ENCODE measurements at regions not wholly inside any gene's neighbourhood (a gene's known extent, or its start where the extent isn't known, plus 50 kb on each side); places are given as distances from the start of the nearest gene placed in this dataset.

DNA sequence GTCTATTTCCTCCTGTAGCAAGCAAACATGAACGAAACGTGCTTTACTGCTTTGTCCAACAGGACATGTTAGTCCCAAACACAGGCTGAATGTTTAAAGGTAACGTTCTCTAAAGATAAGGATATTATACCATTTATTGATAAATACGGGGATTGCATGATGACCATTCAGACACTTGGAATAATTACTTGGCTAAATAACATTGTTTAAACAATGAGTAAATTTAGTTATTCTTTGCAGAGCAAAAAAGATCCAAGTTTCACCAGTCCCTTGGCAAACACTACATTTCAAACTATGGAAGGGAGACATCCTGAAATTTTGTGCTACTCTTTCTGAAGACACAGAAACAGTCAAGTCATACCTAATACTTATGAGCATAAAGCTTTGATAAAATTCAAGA, 88.0 kb downstream of the ZNF280B start:
- Mint-ChIP-seq H3K27ac (no peak overlapping the region), H3K36me3 (ENCODE audit: low read depth) (no peaks in the 10 kb centered on the region), H3K4me1 (peaks cover 20% of the 10 kb centered on the region), H3K9me3 (no peaks in the 10 kb centered on the region), H3K27me3 (ENCODE audit: low read depth) (peaks cover 56% of the 10 kb centered on the region), H3K4me3 (no peak overlapping the region)
- TF ChIP-seq, protein P1, sequence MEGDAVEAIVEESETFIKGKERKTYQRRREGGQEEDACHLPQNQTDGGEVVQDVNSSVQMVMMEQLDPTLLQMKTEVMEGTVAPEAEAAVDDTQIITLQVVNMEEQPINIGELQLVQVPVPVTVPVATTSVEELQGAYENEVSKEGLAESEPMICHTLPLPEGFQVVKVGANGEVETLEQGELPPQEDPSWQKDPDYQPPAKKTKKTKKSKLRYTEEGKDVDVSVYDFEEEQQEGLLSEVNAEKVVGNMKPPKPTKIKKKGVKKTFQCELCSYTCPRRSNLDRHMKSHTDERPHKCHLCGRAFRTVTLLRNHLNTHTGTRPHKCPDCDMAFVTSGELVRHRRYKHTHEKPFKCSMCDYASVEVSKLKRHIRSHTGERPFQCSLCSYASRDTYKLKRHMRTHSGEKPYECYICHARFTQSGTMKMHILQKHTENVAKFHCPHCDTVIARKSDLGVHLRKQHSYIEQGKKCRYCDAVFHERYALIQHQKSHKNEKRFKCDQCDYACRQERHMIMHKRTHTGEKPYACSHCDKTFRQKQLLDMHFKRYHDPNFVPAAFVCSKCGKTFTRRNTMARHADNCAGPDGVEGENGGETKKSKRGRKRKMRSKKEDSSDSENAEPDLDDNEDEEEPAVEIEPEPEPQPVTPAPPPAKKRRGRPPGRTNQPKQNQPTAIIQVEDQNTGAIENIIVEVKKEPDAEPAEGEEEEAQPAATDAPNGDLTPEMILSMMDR (IDR thresholded peaks at IDR 0.05; ENCODE audit: unreplicated experiment in 3 of 3), result no peak

DNA sequence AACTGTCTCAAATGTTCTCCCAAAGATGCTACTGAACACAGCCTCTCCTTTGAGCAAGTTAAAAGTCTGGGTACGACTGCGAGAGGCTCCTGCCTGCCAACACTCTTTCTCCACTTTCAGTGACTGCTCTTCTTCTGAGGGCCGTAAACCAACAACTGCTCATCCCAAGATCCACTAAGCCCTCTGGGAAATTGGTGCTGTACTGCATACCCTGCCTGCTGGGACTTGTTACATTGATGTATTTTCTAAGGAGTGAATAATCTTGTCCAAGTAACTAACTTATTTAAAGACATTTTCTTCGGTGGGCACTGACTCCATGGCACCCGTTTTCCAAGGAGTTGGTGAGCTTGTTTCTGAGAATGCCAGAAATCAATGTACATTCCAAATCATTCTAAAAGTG, 87.2 kb downstream of the ZNF280B start:
- Mint-ChIP-seq H3K4me3 (no peak overlapping the region), H3K27me3 (ENCODE audit: low read depth) (peaks cover 48% of the 10 kb centered on the region), H3K27ac (no peak overlapping the region), H3K36me3 (ENCODE audit: low read depth) (no peaks in the 10 kb centered on the region), H3K9me3 (no peaks in the 10 kb centered on the region), H3K4me1 (peaks cover 20% of the 10 kb centered on the region)
- TF ChIP-seq, protein P1 (IDR thresholded peaks at IDR 0.05; ENCODE audit: unreplicated experiment in 3 of 3), result no peak

GRCh38 chr22:22422629-22423112, 85.9 kb downstream of the ZNF280B start:
- TF ChIP-seq, protein P1 (IDR thresholded peaks at IDR 0.05; ENCODE audit: unreplicated experiment in 3 of 3), result peak; percentile 69 to 80 (median 74)

DNA sequence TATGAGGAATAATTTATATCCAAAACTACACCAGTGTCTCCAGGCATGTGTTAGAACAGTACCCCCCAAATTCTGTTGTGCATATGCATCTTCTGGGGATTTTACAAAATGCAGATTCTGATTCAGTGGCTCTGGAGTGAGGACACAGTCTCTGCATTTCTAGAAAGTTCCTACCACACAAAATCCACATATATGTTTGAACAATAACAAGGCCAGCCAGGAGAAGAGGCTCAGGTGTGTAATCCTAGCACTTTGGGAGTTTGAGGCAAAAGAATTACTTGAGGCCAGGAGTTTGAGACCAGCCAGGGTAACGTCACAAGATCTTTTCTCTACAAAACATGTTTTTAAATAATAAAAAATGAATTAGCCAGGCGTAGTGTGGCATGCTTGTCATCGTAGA, 84.9 kb downstream of the ZNF280B start:
- Mint-ChIP-seq H3K9me3 (no peaks in the 10 kb centered on the region), H3K36me3 (ENCODE audit: low read depth) (no peaks in the 10 kb centered on the region), H3K27me3 (ENCODE audit: low read depth) (peaks cover 39% of the 10 kb centered on the region), H3K4me3 (no peak overlapping the region), H3K27ac (no peak overlapping the region), H3K4me1 (peaks cover 20% of the 10 kb centered on the region)
- TF ChIP-seq, protein P1 (IDR thresholded peaks at IDR 0.05; ENCODE audit: unreplicated experiment in 3 of 3), result no peak

More at GRCh38 chr22:22422629-22423112, 85.9 kb downstream of the ZNF280B start:
- Mint-ChIP-seq H3K9me3 (no peaks in the 10 kb centered on the region), H3K4me3 (no peak overlapping the region), H3K4me1 (peaks cover 20% of the 10 kb centered on the region), H3K27me3 (ENCODE audit: low read depth) (peaks cover 43% of the 10 kb centered on the region), H3K36me3 (ENCODE audit: low read depth) (no peaks in the 10 kb centered on the region), H3K27ac (no peak overlapping the region)

DNA sequence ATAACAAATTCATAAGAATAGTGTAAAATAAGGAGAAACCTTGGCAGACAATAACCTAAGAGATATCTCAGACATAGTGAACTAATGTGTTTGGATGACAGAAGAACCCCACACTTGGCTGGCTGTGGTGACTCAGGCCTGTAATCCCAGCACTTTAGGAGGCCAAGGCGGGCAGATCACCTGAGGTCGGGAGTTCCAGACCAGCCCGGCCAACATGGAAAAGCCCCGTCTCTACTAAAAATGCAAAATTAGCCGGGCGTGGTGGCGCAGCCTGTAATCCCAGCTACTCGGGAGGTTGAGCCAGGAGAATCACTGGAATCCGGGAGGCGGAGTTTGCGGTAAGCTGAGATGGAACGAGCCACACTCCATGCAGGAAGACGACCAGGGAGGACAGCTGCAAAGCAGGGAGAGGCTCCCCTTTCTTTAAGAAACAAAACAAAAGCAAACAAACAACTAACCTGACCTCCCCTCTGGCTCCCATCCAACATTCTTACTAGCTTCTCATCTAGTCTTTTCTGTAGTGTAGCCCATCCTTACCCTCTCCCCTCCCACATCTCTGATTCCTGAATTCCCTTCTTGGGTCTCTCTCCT, 84.2 kb downstream of the ZNF280B start:
- no peak overlapping the region for H3K4me3 Mint-ChIP-seq
- TF ChIP-seq, protein P1 (IDR thresholded peaks at IDR 0.05; ENCODE audit: unreplicated experiment in 3 of 3), result no peak
- H3K4me1 Mint-ChIP-seq, result peaks cover 25% of the 10 kb centered on the region

DNA sequence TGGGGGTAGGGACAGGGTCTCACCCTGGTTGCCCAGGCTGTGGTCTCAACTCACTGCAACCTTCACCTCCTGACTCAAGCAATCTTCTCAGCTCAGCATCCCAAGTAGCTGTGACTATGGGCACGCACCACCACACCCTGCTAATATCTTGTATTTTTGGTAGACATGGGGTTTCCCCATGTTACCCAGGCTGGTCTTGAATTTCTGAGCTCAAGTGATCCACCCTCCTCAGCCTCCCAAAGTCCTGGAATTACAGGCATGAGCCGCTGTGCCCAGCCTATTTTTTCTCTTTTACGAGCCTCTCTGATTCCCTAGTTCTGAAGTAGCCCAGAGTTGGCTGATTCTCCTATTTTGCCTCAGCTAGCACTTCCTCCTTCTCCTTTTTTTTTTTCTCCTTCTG, 83.6 kb downstream of the ZNF280B start:
- peak overlapping the region in 1 of 3 experiments; percentile 26 for H3K4me3 Mint-ChIP-seq
- TF ChIP-seq, protein P1 (IDR thresholded peaks at IDR 0.05; ENCODE audit: unreplicated experiment in 3 of 3), result no peak
- peaks cover 37% of the 10 kb centered on the region for H3K27me3 Mint-ChIP-seq (ENCODE audit: low read depth)
- peaks cover 31% of the 10 kb centered on the region for H3K4me1 Mint-ChIP-seq
- H3K36me3 Mint-ChIP-seq (ENCODE audit: low read depth), result no peaks in the 10 kb centered on the region
- peak overlapping the region in 2 of 3 experiments; percentile 24 to 80 for H3K27ac Mint-ChIP-seq
- H3K9me3 Mint-ChIP-seq, result no peaks in the 10 kb centered on the region

More for the DNA sequence above, 84.2 kb downstream of the ZNF280B start:
- Mint-ChIP-seq H3K36me3 (ENCODE audit: low read depth) (no peaks in the 10 kb centered on the region), H3K9me3 (no peaks in the 10 kb centered on the region), H3K27ac (no peak overlapping the region), H3K27me3 (ENCODE audit: low read depth) (peaks cover 37% of the 10 kb centered on the region)
